ENCODE measurements at regions not wholly inside any gene's neighbourhood (a gene's known extent, or its start where the extent isn't known, plus 50 kb on each side); places are given as distances from the start of the nearest gene placed in this dataset.

- TF ChIP-seq CTCF (IDR thresholded peaks at IDR 0.05): no peak
- Histone ChIP-seq H3K27me3 (no peaks in the 10 kb centered on the region), H3K9me3 (no peaks in the 10 kb centered on the region), H3K36me3 (no peaks in the 10 kb centered on the region), H3K4me1 (peaks cover 58% of the 10 kb centered on the region), H3K27ac (peak overlapping the region; percentile 67), H3K4me3 (no peak overlapping the region)
- ATAC-seq (no peak), DNase-seq (no peak)
- intact Hi-C loops (cut with DNase I): no loop called here
Measured at GRCh38 chr6:11433860-11434259, 103.7 kb upstream of the TMEM170B start.

GRCh38 chr6:11432713-11433450, 104.7 kb upstream of the TMEM170B start:
- peak overlapping the region; percentile 67 for H3K27ac ChIP-seq
- no peak for DNase-seq
- no peaks in the 10 kb centered on the region for H3K36me3 ChIP-seq
- no peak overlapping the region for H3K4me3 ChIP-seq
- no peak for TF ChIP-seq CTCF (IDR thresholded peaks at IDR 0.05)
- no peaks in the 10 kb centered on the region for H3K27me3 ChIP-seq
- peaks cover 63% of the 10 kb centered on the region for H3K4me1 ChIP-seq
- no peaks in the 10 kb centered on the region for H3K9me3 ChIP-seq
- ATAC-seq: no peak
- intact Hi-C loops (cut with DNase I): no loop called here

- Histone ChIP-seq H3K9me3 (no peaks in the 10 kb centered on the region), H3K4me1 (peaks cover 67% of the 10 kb centered on the region), H3K27me3 (no peaks in the 10 kb centered on the region), H3K4me3 (no peak overlapping the region), H3K36me3 (no peaks in the 10 kb centered on the region), H3K27ac (peak overlapping the region; percentile 38)
- DNase-seq (no peak), ATAC-seq (no peak)
- intact Hi-C loops (cut with DNase I): no loop called here
- TF ChIP-seq CTCF (IDR thresholded peaks at IDR 0.05): no peak
Measured at GRCh38 chr6:11432091-11432490, 105.5 kb upstream of the TMEM170B start.

GRCh38 chr6:11431455-11431937, 106.1 kb upstream of the TMEM170B start:
- H3K27me3 ChIP-seq: no peaks in the 10 kb centered on the region
- DNase-seq (no peak), ATAC-seq (no peak)
- H3K27ac ChIP-seq: peak overlapping the region; percentile 38
- H3K36me3 ChIP-seq: no peaks in the 10 kb centered on the region
- no peak for TF ChIP-seq CTCF (IDR thresholded peaks at IDR 0.05)
- peaks cover 73% of the 10 kb centered on the region for H3K4me1 ChIP-seq
- H3K9me3 ChIP-seq: no peaks in the 10 kb centered on the region
- no peak overlapping the region for H3K4me3 ChIP-seq
- intact Hi-C loops (cut with DNase I): no loop called here

- DNase-seq: no peak
- no peaks in the 10 kb centered on the region for H3K9me3 ChIP-seq
- intact Hi-C loops (cut with DNase I): no loop called here
- H3K27ac ChIP-seq: peak overlapping the region; percentile 78
- no peak for ATAC-seq
- H3K4me1 ChIP-seq: peaks cover 81% of the 10 kb centered on the region
- no peaks in the 10 kb centered on the region for H3K36me3 ChIP-seq
- H3K27me3 ChIP-seq: no peaks in the 10 kb centered on the region
- H3K4me3 ChIP-seq: no peak overlapping the region
- TF ChIP-seq CTCF (IDR thresholded peaks at IDR 0.05): no peak
Measured at GRCh38 chr6:11430036-11430435, 107.5 kb upstream of the TMEM170B start.

Data from upper lobe of right lung (tissue), 1 donor.